ENCODE measurements at regions not wholly inside any gene's neighbourhood (a gene's known extent, or its start where the extent isn't known, plus 50 kb on each side); places are given as distances from the start of the nearest gene placed in this dataset.

- Histone ChIP-seq H3K9me3 (ENCODE audit: control insufficient read depth in 2 of 2, low read length in 2 of 2) (no peaks in the 10 kb centered on the region), H3K27me3 (ENCODE audit: control insufficient read depth in 1 of 2, insufficient read depth in 2 of 2, low read length in 2 of 2) (no peaks in the 10 kb centered on the region), H3K9ac (ENCODE audit: low read length in 2 of 2) (no peak overlapping the region), H3K36me3 (ENCODE audit: control insufficient read depth in 2 of 2, insufficient read depth in 2 of 2, low read length in 2 of 2) (no peaks in the 10 kb centered on the region), H3K27ac (ENCODE audit: low read length) (no peak overlapping the region), H3K4me3 (ENCODE audit: low read length in 2 of 2) (no peak overlapping the region), H3K4me1 (ENCODE audit: control insufficient read depth, insufficient read depth, low read length) (no peaks in the 10 kb centered on the region)
These were observed 1281.2 kb upstream of the ADGRB3 start for GRCh38 chr6:67353861-67354260.

- Histone ChIP-seq H3K27ac (ENCODE audit: low read length) (no peak overlapping the region), H3K27me3 (ENCODE audit: control insufficient read depth in 1 of 2, insufficient read depth in 2 of 2, low read length in 2 of 2) (no peaks in the 10 kb centered on the region), H3K9ac (ENCODE audit: low read length in 2 of 2) (no peak overlapping the region), H3K4me3 (ENCODE audit: low read length in 2 of 2) (no peak overlapping the region), H3K9me3 (ENCODE audit: control insufficient read depth in 2 of 2, low read length in 2 of 2) (peaks cover 0 to 1% of the 10 kb centered on the region in 2 donors), H3K4me1 (ENCODE audit: control insufficient read depth, insufficient read depth, low read length) (no peaks in the 10 kb centered on the region), H3K36me3 (ENCODE audit: control insufficient read depth in 2 of 2, insufficient read depth in 2 of 2, low read length in 2 of 2) (no peaks in the 10 kb centered on the region)
These were observed 1282.4 kb upstream of the ADGRB3 start for GRCh38 chr6:67352717-67353116.

GRCh38 chr6:67350729-67351128, 1284.4 kb upstream of the ADGRB3 start:
- H3K36me3 ChIP-seq (ENCODE audit: control insufficient read depth in 2 of 2, insufficient read depth in 2 of 2, low read length in 2 of 2) = no peaks in the 10 kb centered on the region
- H3K4me3 ChIP-seq (ENCODE audit: low read length in 2 of 2) = no peak overlapping the region
- peaks cover 0 to 2% of the 10 kb centered on the region in 2 donors for H3K9me3 ChIP-seq (ENCODE audit: control insufficient read depth in 2 of 2, low read length in 2 of 2)
- no peak overlapping the region for H3K27ac ChIP-seq (ENCODE audit: low read length)
- H3K4me1 ChIP-seq (ENCODE audit: control insufficient read depth, insufficient read depth, low read length) = no peaks in the 10 kb centered on the region
- no peaks in the 10 kb centered on the region for H3K27me3 ChIP-seq (ENCODE audit: control insufficient read depth in 1 of 2, insufficient read depth in 2 of 2, low read length in 2 of 2)
- no peak overlapping the region for H3K9ac ChIP-seq (ENCODE audit: low read length in 2 of 2)

- Histone ChIP-seq H3K9me3 (ENCODE audit: control insufficient read depth in 2 of 2, low read length in 2 of 2) (peaks cover 0 to 2% of the 10 kb centered on the region in 2 donors), H3K4me1 (ENCODE audit: control insufficient read depth, insufficient read depth, low read length) (no peaks in the 10 kb centered on the region), H3K27me3 (ENCODE audit: control insufficient read depth in 1 of 2, insufficient read depth in 2 of 2, low read length in 2 of 2) (no peaks in the 10 kb centered on the region), H3K36me3 (ENCODE audit: control insufficient read depth in 2 of 2, insufficient read depth in 2 of 2, low read length in 2 of 2) (no peaks in the 10 kb centered on the region), H3K9ac (ENCODE audit: low read length in 2 of 2) (no peak overlapping the region), H3K4me3 (ENCODE audit: low read length in 2 of 2) (no peak overlapping the region), H3K27ac (ENCODE audit: low read length) (no peak overlapping the region)
These were observed 1289.1 kb upstream of the ADGRB3 start for GRCh38 chr6:67345946-67346345.

GRCh38 chr6:67336014-67336413, 1299.1 kb upstream of the ADGRB3 start:
- no peak overlapping the region for H3K27ac ChIP-seq (ENCODE audit: low read length)
- no peaks in the 10 kb centered on the region for H3K36me3 ChIP-seq (ENCODE audit: control insufficient read depth in 2 of 2, insufficient read depth in 2 of 2, low read length in 2 of 2)
- no peaks in the 10 kb centered on the region for H3K27me3 ChIP-seq (ENCODE audit: control insufficient read depth in 1 of 2, insufficient read depth in 2 of 2, low read length in 2 of 2)
- no peaks in the 10 kb centered on the region for H3K4me1 ChIP-seq (ENCODE audit: control insufficient read depth, insufficient read depth, low read length)
- H3K9ac ChIP-seq (ENCODE audit: low read length in 2 of 2) = no peak overlapping the region
- no peaks in the 10 kb centered on the region for H3K9me3 ChIP-seq (ENCODE audit: control insufficient read depth in 2 of 2, low read length in 2 of 2)
- no peak overlapping the region for H3K4me3 ChIP-seq (ENCODE audit: low read length in 2 of 2)

DNA sequence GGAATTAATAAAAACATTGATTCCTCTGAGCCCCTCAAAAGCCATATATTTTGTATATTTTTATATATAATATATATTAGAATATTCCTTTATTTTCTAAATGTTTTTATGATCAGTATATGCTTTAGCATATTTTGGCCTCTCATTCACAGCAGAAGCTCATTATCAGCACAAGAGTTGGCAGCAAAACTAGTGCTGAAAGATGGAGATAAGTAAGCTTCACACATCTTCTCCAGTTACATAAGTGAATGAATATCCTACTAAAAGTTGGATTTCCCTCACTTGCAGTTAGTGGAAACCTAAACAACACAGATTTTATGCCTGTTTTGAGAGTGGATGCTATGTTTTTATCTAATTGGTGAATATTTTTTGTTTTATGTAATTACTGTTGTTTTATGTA, 1303.8 kb upstream of the ADGRB3 start:
- Histone ChIP-seq H3K4me1 (ENCODE audit: control insufficient read depth, insufficient read depth, low read length) (no peaks in the 10 kb centered on the region), H3K9me3 (ENCODE audit: control insufficient read depth in 2 of 2, low read length in 2 of 2) (no peaks in the 10 kb centered on the region), H3K27me3 (ENCODE audit: control insufficient read depth in 1 of 2, insufficient read depth in 2 of 2, low read length in 2 of 2) (no peaks in the 10 kb centered on the region), H3K27ac (ENCODE audit: low read length) (no peak overlapping the region), H3K9ac (ENCODE audit: low read length in 2 of 2) (no peak overlapping the region), H3K36me3 (ENCODE audit: control insufficient read depth in 2 of 2, insufficient read depth in 2 of 2, low read length in 2 of 2) (no peaks in the 10 kb centered on the region), H3K4me3 (ENCODE audit: low read length in 2 of 2) (no peak overlapping the region)

DNA sequence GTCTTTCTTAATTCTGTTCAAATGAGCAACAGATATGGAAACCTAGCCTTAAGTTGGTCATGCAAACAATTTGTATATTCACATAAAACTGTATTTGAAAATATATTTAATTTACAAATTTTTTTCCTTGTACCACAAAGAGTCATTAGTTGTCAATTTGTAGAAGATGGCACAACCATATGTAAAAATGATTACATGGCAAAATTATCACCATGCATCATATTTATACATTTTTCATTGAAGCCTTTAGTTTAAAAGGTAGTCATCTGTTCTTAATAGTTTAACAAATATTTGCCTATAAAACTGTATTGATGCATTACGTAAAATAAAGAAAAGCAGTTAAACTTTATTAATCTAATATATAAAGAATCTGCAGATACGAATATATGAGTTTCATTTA, 1306.8 kb upstream of the ADGRB3 start:
- no peak overlapping the region for H3K4me3 ChIP-seq (ENCODE audit: low read length in 2 of 2)
- no peaks in the 10 kb centered on the region for H3K9me3 ChIP-seq (ENCODE audit: control insufficient read depth in 2 of 2, low read length in 2 of 2)
- no peak overlapping the region for H3K27ac ChIP-seq (ENCODE audit: low read length)
- H3K36me3 ChIP-seq (ENCODE audit: control insufficient read depth in 2 of 2, insufficient read depth in 2 of 2, low read length in 2 of 2) = no peaks in the 10 kb centered on the region
- no peak overlapping the region for H3K9ac ChIP-seq (ENCODE audit: low read length in 2 of 2)
- no peaks in the 10 kb centered on the region for H3K27me3 ChIP-seq (ENCODE audit: control insufficient read depth in 1 of 2, insufficient read depth in 2 of 2, low read length in 2 of 2)
- H3K4me1 ChIP-seq (ENCODE audit: control insufficient read depth, insufficient read depth, low read length) = no peaks in the 10 kb centered on the region

GRCh38 chr6:67300430-67301040, 1334.5 kb upstream of the ADGRB3 start:
- no peaks in the 10 kb centered on the region for H3K4me1 ChIP-seq (ENCODE audit: control insufficient read depth, insufficient read depth, low read length)
- H3K27me3 ChIP-seq (ENCODE audit: control insufficient read depth in 1 of 2, insufficient read depth in 2 of 2, low read length in 2 of 2) = no peaks in the 10 kb centered on the region
- no peaks in the 10 kb centered on the region for H3K36me3 ChIP-seq (ENCODE audit: control insufficient read depth in 2 of 2, insufficient read depth in 2 of 2, low read length in 2 of 2)
- no peak overlapping the region for H3K9ac ChIP-seq (ENCODE audit: low read length in 2 of 2)
- H3K27ac ChIP-seq (ENCODE audit: low read length) = no peak overlapping the region
- no peaks in the 10 kb centered on the region for H3K9me3 ChIP-seq (ENCODE audit: control insufficient read depth in 2 of 2, low read length in 2 of 2)
- no peak overlapping the region for H3K4me3 ChIP-seq (ENCODE audit: low read length in 2 of 2)

DNA sequence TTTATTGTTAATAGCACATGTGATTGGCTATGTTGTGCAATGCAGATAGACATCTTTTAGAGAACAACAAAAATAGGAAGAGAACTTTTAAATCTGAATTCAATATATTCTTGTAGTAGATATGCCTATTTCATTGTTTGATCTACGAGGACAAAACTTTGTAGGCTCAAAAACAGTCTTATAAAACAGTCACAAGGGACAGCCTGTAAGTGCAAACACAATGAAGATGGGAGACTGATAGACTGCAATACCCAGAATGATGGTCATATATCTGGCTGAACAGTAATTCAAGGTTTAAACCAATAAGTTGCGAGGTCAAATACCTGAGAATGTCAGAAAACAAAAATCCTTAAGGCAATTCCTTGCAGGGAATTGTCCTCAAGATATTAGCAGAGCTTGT, 1342.9 kb upstream of the ADGRB3 start:
- H3K36me3 ChIP-seq (ENCODE audit: control insufficient read depth in 2 of 2, insufficient read depth in 2 of 2, low read length in 2 of 2) = no peaks in the 10 kb centered on the region
- H3K4me3 ChIP-seq (ENCODE audit: low read length in 2 of 2) = no peak overlapping the region
- no peak overlapping the region for H3K27ac ChIP-seq (ENCODE audit: low read length)
- H3K4me1 ChIP-seq (ENCODE audit: control insufficient read depth, insufficient read depth, low read length) = no peaks in the 10 kb centered on the region
- H3K27me3 ChIP-seq (ENCODE audit: control insufficient read depth in 1 of 2, insufficient read depth in 2 of 2, low read length in 2 of 2) = no peaks in the 10 kb centered on the region
- no peak overlapping the region for H3K9ac ChIP-seq (ENCODE audit: low read length in 2 of 2)
- H3K9me3 ChIP-seq (ENCODE audit: control insufficient read depth in 2 of 2, low read length in 2 of 2) = peaks cover 0 to 3% of the 10 kb centered on the region in 2 donors

DNA sequence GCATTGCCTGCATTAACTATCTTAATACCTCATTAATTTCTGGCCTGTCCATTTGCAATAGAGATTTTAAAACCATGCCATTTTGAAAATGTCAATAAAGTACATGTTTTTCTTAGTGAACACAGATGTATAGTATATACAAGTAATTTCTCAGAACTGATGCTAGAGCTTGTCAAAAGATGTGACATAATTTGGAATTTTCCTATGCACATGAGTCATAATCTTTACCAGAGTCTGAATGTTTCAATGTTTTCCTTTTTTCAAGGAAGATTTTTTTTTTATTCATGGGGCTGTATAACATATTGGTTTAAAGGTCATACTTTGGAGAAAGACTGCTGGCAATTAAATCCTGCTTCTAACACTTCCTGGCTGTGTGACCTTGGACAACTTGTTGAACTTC, 1347.5 kb upstream of the ADGRB3 start:
- Histone ChIP-seq H3K4me1 (ENCODE audit: control insufficient read depth, insufficient read depth, low read length) (no peaks in the 10 kb centered on the region), H3K9ac (ENCODE audit: low read length in 2 of 2) (no peak overlapping the region), H3K9me3 (ENCODE audit: control insufficient read depth in 2 of 2, low read length in 2 of 2) (no peaks in the 10 kb centered on the region), H3K27ac (ENCODE audit: low read length) (no peak overlapping the region), H3K36me3 (ENCODE audit: control insufficient read depth in 2 of 2, insufficient read depth in 2 of 2, low read length in 2 of 2) (no peaks in the 10 kb centered on the region), H3K27me3 (ENCODE audit: control insufficient read depth in 1 of 2, insufficient read depth in 2 of 2, low read length in 2 of 2) (no peaks in the 10 kb centered on the region), H3K4me3 (ENCODE audit: low read length in 2 of 2) (no peak overlapping the region)

DNA sequence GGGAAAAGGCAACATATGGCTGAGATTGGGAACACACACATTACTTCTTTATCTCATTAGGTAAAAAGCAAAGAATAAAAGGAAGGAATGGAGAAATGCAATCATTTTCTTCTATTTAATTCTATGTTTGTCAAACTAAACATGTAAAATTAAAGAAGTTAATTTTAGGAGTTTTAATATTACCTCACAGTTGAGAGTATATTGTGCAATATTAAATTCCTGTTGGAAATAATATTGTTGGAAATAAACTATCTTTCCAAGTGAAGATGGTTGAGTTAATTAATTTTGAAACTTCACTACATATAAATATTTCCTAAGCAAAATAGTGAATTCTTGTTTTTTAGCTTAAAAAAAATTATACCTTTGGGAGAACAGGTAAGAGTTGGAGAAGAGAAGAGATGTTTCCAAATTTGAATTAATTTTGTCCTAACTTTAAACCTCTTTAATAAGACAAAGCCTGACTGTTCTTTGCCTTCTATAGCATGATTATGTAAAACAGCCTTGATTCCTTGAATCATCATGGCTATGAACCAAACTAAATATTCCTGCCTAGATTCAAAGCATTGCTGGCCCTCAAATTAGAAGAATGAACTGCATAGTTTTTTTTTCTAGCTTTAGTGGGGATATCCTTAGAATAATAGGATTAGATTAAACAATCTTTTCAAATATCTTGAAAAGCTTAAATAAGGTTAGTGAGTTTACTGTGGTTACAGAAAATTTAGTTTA, 1349.1 kb upstream of the ADGRB3 start:
- H3K36me3 ChIP-seq (ENCODE audit: control insufficient read depth in 2 of 2, insufficient read depth in 2 of 2, low read length in 2 of 2) = no peaks in the 10 kb centered on the region
- no peak overlapping the region for H3K9ac ChIP-seq (ENCODE audit: low read length in 2 of 2)
- no peaks in the 10 kb centered on the region for H3K9me3 ChIP-seq (ENCODE audit: control insufficient read depth in 2 of 2, low read length in 2 of 2)
- no peaks in the 10 kb centered on the region for H3K27me3 ChIP-seq (ENCODE audit: control insufficient read depth in 1 of 2, insufficient read depth in 2 of 2, low read length in 2 of 2)
- no peak overlapping the region for H3K4me3 ChIP-seq (ENCODE audit: low read length in 2 of 2)
- no peaks in the 10 kb centered on the region for H3K4me1 ChIP-seq (ENCODE audit: control insufficient read depth, insufficient read depth, low read length)
- H3K27ac ChIP-seq (ENCODE audit: low read length) = no peak overlapping the region
